HFFc6 (cell line): ENCODE measurements at regions not wholly inside any gene's neighbourhood (a gene's known extent, or its start where the extent isn't known, plus 50 kb on each side); places are given as distances from the start of the nearest gene placed in this dataset.
A peak's percentile ranks its signal among the peaks of the same experiment; 100 is the strongest.

ENCODE experiments used
- DNase-seq: peaks from one replicate; pipeline ENCODE4 v3.0.0-alpha.2; 2018
- H3K27ac Mint-ChIP-seq: 2 replicates; pipeline ENCODE4 v1.8.0; 2020; ENCODE audit warnings: mild to moderate bottlenecking, mixed read lengths
- H3K27me3 Mint-ChIP-seq: 2 replicates; pipeline ENCODE4 v1.8.0; 2021; ENCODE audit warnings: mild to moderate bottlenecking, moderate library complexity, mixed read lengths; ENCODE audit not compliant: insufficient read depth
- H3K36me3 Mint-ChIP-seq: 2 replicates; pipeline ENCODE4 v1.8.0; 2021; ENCODE audit warnings: low read depth, mixed read lengths
- H3K4me1 Mint-ChIP-seq: 2 replicates; pipeline ENCODE4 v1.8.0; 2020; ENCODE audit warnings: low read depth, mixed read lengths
- H3K4me3 Mint-ChIP-seq: 2 replicates; pipeline ENCODE4 v1.8.0; 2020; ENCODE audit warnings: mild to moderate bottlenecking, moderate library complexity, mixed read lengths
- H3K9me3 Mint-ChIP-seq: 2 replicates; pipeline ENCODE4 v1.8.0; 2020; ENCODE audit warnings: mild to moderate bottlenecking, mixed read lengths
- CTCF ChIP-seq: fragments of 200-600 bp; sonication (generic); IDR thresholded peaks from 2 replicates; pipeline ENCODE4 v1.5.0; 2021; ENCODE audit warnings: antibody characterized with exemption, mild to moderate bottlenecking

GRCh38 chr1:181142096-181142958 is 53.8 kb downstream of the IER5 start:
- Mint-ChIP-seq H3K27me3 (no peaks in the 10 kb centered on the region; the same call in 1 of the 2 replicates), H3K4me3 (peak overlapping the region; percentile 86), H3K4me1 (peaks cover 60% of the 10 kb centered on the region), H3K36me3 (peaks cover 9% of the 10 kb centered on the region; the same call in 1 of the 2 replicates), H3K9me3 (no peaks in the 10 kb centered on the region; the same call in 1 of the 2 replicates), H3K27ac (peak overlapping the region; percentile 87)
- TF ChIP-seq CTCF, result peak; percentile 98
- peak; percentile 79 for DNase-seq

GRCh38 chr1:181143102-181143859 is 54.8 kb downstream of the IER5 start:
- Mint-ChIP-seq H3K4me3 (no peak overlapping the region), H3K27me3 (no peaks in the 10 kb centered on the region; the same call in 1 of the 2 replicates), H3K9me3 (no peaks in the 10 kb centered on the region; the same call in 1 of the 2 replicates), H3K4me1 (peaks cover 53% of the 10 kb centered on the region), H3K27ac (no peak overlapping the region), H3K36me3 (peaks cover 9% of the 10 kb centered on the region; the same call in 1 of the 2 replicates)
- no peak for TF ChIP-seq CTCF
- no peak for DNase-seq

GRCh38 chr1:181144238-181144637 is 55.7 kb downstream of the IER5 start:
- no peak for DNase-seq
- Mint-ChIP-seq H3K9me3 (no peaks in the 10 kb centered on the region; the same call in 1 of the 2 replicates), H3K27ac (no peak overlapping the region), H3K4me3 (no peak overlapping the region), H3K27me3 (no peaks in the 10 kb centered on the region; the same call in 1 of the 2 replicates), H3K4me1 (peaks cover 52% of the 10 kb centered on the region), H3K36me3 (peaks cover 9% of the 10 kb centered on the region; the same call in 1 of the 2 replicates)
- TF ChIP-seq CTCF, result no peak

- no peak for DNase-seq
- Mint-ChIP-seq H3K27me3 (peaks cover 4% of the 10 kb centered on the region), H3K4me1 (peaks cover 34% of the 10 kb centered on the region), H3K4me3 (no peak overlapping the region), H3K9me3 (no peaks in the 10 kb centered on the region; the same call in 1 of the 2 replicates), H3K36me3 (peaks cover 9% of the 10 kb centered on the region; the same call in 1 of the 2 replicates), H3K27ac (no peak overlapping the region)
- no peak for TF ChIP-seq CTCF
Measured at GRCh38 chr1:181148636-181149035, 60.1 kb downstream of the IER5 start.

- TF ChIP-seq CTCF, result no peak
- DNase-seq, result no peak
- no peak overlapping the region for H3K27ac Mint-ChIP-seq
- H3K36me3 Mint-ChIP-seq, result peaks cover 9% of the 10 kb centered on the region; the same call in 1 of the 2 replicates
- no peak overlapping the region for H3K4me3 Mint-ChIP-seq
- no peaks in the 10 kb centered on the region; the same call in 1 of the 2 replicates for H3K9me3 Mint-ChIP-seq
- H3K27me3 Mint-ChIP-seq, result peaks cover 4% of the 10 kb centered on the region
- peaks cover 32% of the 10 kb centered on the region for H3K4me1 Mint-ChIP-seq
Measured at GRCh38 chr1:181149326-181150125, 61.0 kb downstream of the IER5 start.
